PC-3 (cell line): ENCODE measurements at regions not wholly inside any gene's neighbourhood (a gene's known extent, or its start where the extent isn't known, plus 50 kb on each side); places are given as distances from the start of the nearest gene placed in this dataset.

ENCODE experiments used
- ATAC-seq: fragments of 200-7000 bp; cut with Tn5 transposase; 2 replicates; pipeline ENCODE4 v1.9.1; 2020; ENCODE audit warnings: mild to moderate bottlenecking, moderate library complexity
- BruUV-seq: library from RNA; stranded (reverse); fragments of 400-500 nt; replicated peaks from 2 replicates; lab custom pipeline; 2021; lab: Mats Ljungman, UMichigan
- CTCF ChIA-PET: fragments of 300-600 bp; sonication (Branson Sonifier 250); formaldehyde crosslinking; loops from one replicate; lab custom pipeline; 2022; ENCODE audit warnings: antibody characterized with exemption; lab: Charles Lee
- POLR2A ChIA-PET: fragments of 300-600 bp; sonication (Branson Sonifier 250); formaldehyde crosslinking; loops from one replicate; lab custom pipeline; 2022; ENCODE audit warnings: antibody characterized with exemption; ENCODE audit not compliant: unreplicated experiment; lab: Charles Lee
- DNase-seq: peaks from one replicate; pipeline ENCODE4 v3.0.0-alpha.2; 2015
- H2AFZ ChIP-seq: fragments of 300-600 bp; sonication (generic); 2 replicates; pipeline ENCODE4 v1.6.0; 2016; ENCODE audit warnings: antibody characterized with exemption, low read length
- H3F3A ChIP-seq: fragments of 300-600 bp; sonication (generic); one replicate; pipeline ENCODE4 v1.6.0; 2017; ENCODE audit warnings: antibody characterized with exemption, low read length, control low read depth, mild to moderate bottlenecking; ENCODE audit not compliant: unreplicated experiment
- H3K27ac ChIP-seq: fragments of 300-600 bp; sonication (generic); 2 replicates; pipeline ENCODE4 v1.5.1; 2016; ENCODE audit warnings: mild to moderate bottlenecking, low read length
- H3K27me3 ChIP-seq: fragments of 300-600 bp; sonication (generic); 2 replicates; pipeline ENCODE4 v1.6.1; 2016; ENCODE audit warnings: low read length, mixed read lengths
- H3K36me3 ChIP-seq: fragments of 300-600 bp; sonication (generic); 2 replicates; pipeline ENCODE4 v1.6.1; 2016; ENCODE audit warnings: low read depth, mixed run types, low read length, mixed read lengths
- H3K4me1 ChIP-seq: fragments of 300-600 bp; sonication (generic); 2 replicates; pipeline ENCODE4 v1.5.1; 2016; ENCODE audit warnings: low read length; ENCODE audit not compliant: insufficient read depth
- H3K4me2 ChIP-seq: fragments of 300-600 bp; sonication (generic); 2 replicates; pipeline ENCODE4 v1.6.0; 2016; ENCODE audit warnings: low read length
- H3K4me3 ChIP-seq: fragments of 300-600 bp; sonication (generic); 2 replicates; pipeline ENCODE4 v1.5.1; 2016; ENCODE audit warnings: mild to moderate bottlenecking, low read length, mixed read lengths
- H3K79me2 ChIP-seq: fragments of 300-600 bp; sonication (generic); 2 replicates; pipeline ENCODE4 v1.6.1; 2017; ENCODE audit warnings: low read length, mixed read lengths
- H3K9ac ChIP-seq: fragments of 300-600 bp; sonication (generic); 2 replicates; pipeline ENCODE4 v1.6.0; 2016; ENCODE audit warnings: mild to moderate bottlenecking, low read length
- H3K9me2 ChIP-seq: fragments of 300-600 bp; sonication (generic); replicated peaks from 2 replicates; pipeline ENCODE4 v1.6.1; 2016; ENCODE audit warnings: mixed run types, low read length, mixed read lengths
- H3K9me3 ChIP-seq: fragments of 300-600 bp; sonication (generic); 2 replicates; pipeline ENCODE4 v1.6.1; 2016; ENCODE audit warnings: low read length, mixed read lengths
- H4K20me1 ChIP-seq: fragments of 300-600 bp; sonication (generic); 2 replicates; pipeline ENCODE4 v1.6.1; 2016; ENCODE audit warnings: low read length, mixed read lengths
- EZH2 ChIP-seq: fragments of 300-600 bp; sonication (generic); IDR thresholded peaks from one replicate; pipeline ENCODE4 v1.6.1; 2017; ENCODE audit warnings: antibody characterized with exemption, mild to moderate bottlenecking, low read length; ENCODE audit not compliant: unreplicated experiment
- EZH2phosphoT487 ChIP-seq: fragments of 300-600 bp; sonication (generic); IDR thresholded peaks from 2 replicates; pipeline ENCODE4 v1.6.1; 2018; ENCODE audit warnings: mild to moderate bottlenecking, antibody characterized with exemption, low read length, borderline replicate concordance
- intact Hi-C: fragments of 100-400 bp; cut with micrococcal nuclease; formaldehyde crosslinking; loops from 2 replicates; pipeline ENCODE4 v1.9.0; 2023
- TF ChIP-seq, protein P1 (sequence below): fragments of 300-600 bp; sonication (generic); conservative IDR thresholded peaks from 2 replicates; pipeline ENCODE4 v1.5.1; 2017; ENCODE audit warnings: antibody characterized with exemption, low read depth, mild to moderate bottlenecking, low read length

DNA sequence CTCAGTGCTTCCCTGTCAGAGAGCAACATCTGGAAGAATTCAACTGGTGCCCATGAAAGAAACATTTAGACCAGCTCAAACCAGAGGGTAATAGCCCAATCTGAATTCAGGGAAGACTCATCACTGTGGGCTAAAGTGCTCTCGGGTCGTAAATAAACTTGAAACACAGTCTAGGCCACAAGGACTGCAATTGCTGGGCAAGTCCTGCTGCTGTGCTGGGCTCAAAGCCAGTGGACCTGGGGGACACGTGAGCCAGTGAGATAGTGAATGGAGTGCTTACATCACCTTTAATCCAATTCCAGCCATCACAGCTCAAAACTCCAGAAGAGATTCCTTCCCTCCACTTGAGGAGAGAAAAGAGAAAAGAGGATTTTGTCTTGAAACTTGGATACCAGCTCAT, 78.1 kb upstream of the DAP start:
- no peaks in the 10 kb centered on the region for H3K27me3 ChIP-seq
- no peak overlapping the region for H3K4me3 ChIP-seq
- H2AFZ ChIP-seq = no peak overlapping the region
- no peaks in the 10 kb centered on the region for H3F3A ChIP-seq
- ChIA-PET CTCF (no interaction called here), POLR2A (no interaction called here)
- H4K20me1 ChIP-seq = no peaks in the 10 kb centered on the region
- H3K4me2 ChIP-seq = no peak overlapping the region
- H3K9me2 ChIP-seq = 0 out of 2 replicates have a peak, but pooled peaks cover 3% of the 10 kb centered on the region
- H3K9me3 ChIP-seq = no peaks in the 10 kb centered on the region
- DNase-seq (no peak), ATAC-seq (no peak)
- H3K27ac ChIP-seq = no peak overlapping the region
- no TSS peak for BruUV-seq
- H3K79me2 ChIP-seq = no peaks in the 10 kb centered on the region
- no peaks in the 10 kb centered on the region for H3K4me1 ChIP-seq
- intact Hi-C loops = no loop called here
- no peak for TF ChIP-seq EZH2phosphoT487
- no peak for TF ChIP-seq EZH2
- TF ChIP-seq, protein P1, sequence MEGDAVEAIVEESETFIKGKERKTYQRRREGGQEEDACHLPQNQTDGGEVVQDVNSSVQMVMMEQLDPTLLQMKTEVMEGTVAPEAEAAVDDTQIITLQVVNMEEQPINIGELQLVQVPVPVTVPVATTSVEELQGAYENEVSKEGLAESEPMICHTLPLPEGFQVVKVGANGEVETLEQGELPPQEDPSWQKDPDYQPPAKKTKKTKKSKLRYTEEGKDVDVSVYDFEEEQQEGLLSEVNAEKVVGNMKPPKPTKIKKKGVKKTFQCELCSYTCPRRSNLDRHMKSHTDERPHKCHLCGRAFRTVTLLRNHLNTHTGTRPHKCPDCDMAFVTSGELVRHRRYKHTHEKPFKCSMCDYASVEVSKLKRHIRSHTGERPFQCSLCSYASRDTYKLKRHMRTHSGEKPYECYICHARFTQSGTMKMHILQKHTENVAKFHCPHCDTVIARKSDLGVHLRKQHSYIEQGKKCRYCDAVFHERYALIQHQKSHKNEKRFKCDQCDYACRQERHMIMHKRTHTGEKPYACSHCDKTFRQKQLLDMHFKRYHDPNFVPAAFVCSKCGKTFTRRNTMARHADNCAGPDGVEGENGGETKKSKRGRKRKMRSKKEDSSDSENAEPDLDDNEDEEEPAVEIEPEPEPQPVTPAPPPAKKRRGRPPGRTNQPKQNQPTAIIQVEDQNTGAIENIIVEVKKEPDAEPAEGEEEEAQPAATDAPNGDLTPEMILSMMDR = no peak
- no peaks in the 10 kb centered on the region for H3K36me3 ChIP-seq
- no peak overlapping the region for H3K9ac ChIP-seq

DNA sequence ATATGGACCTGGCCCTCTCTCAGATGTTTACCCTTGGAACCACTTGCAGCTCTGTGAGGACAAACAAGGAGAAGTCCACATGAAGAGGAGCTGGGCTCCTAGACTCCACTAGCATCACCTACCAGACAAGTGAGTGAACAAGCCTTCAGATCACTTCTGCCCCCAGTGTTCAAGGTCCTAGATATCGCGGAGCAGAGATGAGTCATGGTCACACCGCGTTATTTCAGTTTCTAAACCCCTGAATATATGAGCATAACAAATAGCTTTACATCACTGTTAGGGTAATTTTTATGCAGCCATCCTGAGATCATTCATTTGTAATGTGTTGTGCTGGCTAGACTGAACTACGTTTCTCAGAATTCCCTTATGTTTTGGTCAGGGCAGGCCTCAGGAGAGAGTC, 77.0 kb upstream of the DAP start:
- Histone ChIP-seq H3K9me3 (no peaks in the 10 kb centered on the region), H3K79me2 (no peaks in the 10 kb centered on the region), H3F3A (no peaks in the 10 kb centered on the region), H3K27me3 (no peaks in the 10 kb centered on the region), H3K4me2 (no peak overlapping the region), H4K20me1 (no peaks in the 10 kb centered on the region), H2AFZ (no peak overlapping the region), H3K27ac (no peak overlapping the region), H3K36me3 (no peaks in the 10 kb centered on the region), H3K9ac (no peak overlapping the region), H3K9me2 (0 out of 2 replicates have a peak, but pooled peaks cover 3% of the 10 kb centered on the region), H3K4me3 (no peak overlapping the region), H3K4me1 (peaks cover 6% of the 10 kb centered on the region)
- ATAC-seq (no peak), DNase-seq (no peak)
- TF ChIP-seq EZH2 (no peak), EZH2phosphoT487 (no peak)
- TF ChIP-seq, protein P1 = no peak
- ChIA-PET CTCF (no interaction called here), POLR2A (interaction anchor here (0.6 kb wide), 1 partner anchor 79 kb away, joined by 3 read pairs; no protein-coding TSS in a partner anchor)
- intact Hi-C loops = no loop called here
- BruUV-seq = no TSS peak

DNA sequence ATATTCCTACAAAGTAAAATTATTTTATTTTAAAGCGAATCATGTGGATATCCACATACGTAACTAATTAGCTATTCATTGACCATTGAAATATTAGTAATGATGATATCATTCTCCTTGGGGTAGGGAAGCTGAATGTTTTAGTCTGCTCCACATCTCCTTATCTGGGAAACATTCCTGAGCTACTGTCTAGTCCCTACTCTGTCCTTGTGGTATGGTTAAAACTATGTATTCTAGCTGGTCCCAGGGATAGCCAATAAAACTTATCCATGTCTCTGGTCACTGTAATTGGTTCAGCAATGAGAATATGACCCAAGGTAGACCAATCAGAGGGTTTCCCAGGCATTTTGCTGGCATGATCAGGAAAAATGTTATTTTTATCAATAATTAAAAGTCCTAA, 76.0 kb upstream of the DAP start:
- BruUV-seq = no TSS peak
- no peak overlapping the region for H2AFZ ChIP-seq
- no peaks in the 10 kb centered on the region for H4K20me1 ChIP-seq
- ChIA-PET POLR2A (interaction anchor here (0.6 kb wide), 2 partner anchors 101 to 569 kb away, joined by 5 read pairs; no protein-coding TSS in a partner anchor), CTCF (no interaction called here)
- no peaks in the 10 kb centered on the region for H3K27me3 ChIP-seq
- H3F3A ChIP-seq = no peaks in the 10 kb centered on the region
- no peak overlapping the region for H3K4me2 ChIP-seq
- no peaks in the 10 kb centered on the region for H3K36me3 ChIP-seq
- TF ChIP-seq, protein P1 = no peak
- TF ChIP-seq EZH2 (no peak), EZH2phosphoT487 (no peak)
- no peaks in the 10 kb centered on the region for H3K9me2 ChIP-seq
- DNase-seq (no peak), ATAC-seq (no peak)
- no peaks in the 10 kb centered on the region for H3K79me2 ChIP-seq
- H3K27ac ChIP-seq = no peak overlapping the region
- H3K9me3 ChIP-seq = no peaks in the 10 kb centered on the region
- H3K4me3 ChIP-seq = no peak overlapping the region
- H3K9ac ChIP-seq = no peak overlapping the region
- H3K4me1 ChIP-seq = peaks cover 7% of the 10 kb centered on the region
- intact Hi-C loops = no loop called here
